ENCODE measurements at regions not wholly inside any gene's neighbourhood (a gene's known extent, or its start where the extent isn't known, plus 50 kb on each side); places are given as distances from the start of the nearest gene placed in this dataset.
"Not testable (repeated sequence)": the region's sequence is repeated elsewhere in the genome, so short reads cannot be mapped to it uniquely, and the experiment has no call there.

DNA sequence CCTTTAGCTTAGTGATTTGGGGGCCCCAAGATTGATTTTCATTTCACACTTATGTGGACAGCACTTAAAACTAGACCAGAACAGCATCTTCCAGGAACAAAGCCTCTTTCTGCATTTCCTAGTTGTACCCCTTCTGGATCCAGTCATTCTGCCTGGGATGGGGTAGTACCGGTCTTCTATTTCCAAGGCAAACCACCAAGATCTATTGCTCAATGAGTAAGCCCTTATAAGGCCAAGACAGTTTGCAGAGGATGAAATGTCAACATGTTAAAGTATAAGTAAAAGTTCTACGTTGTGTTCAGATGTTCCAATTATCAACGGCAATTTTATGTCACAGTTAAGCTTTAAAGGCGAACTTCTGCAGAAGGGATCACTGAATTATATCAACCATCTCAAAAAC is 106.9 kb upstream of the ZNF746 start:
- DNase-seq (ENCODE audit: low read depth), result no peak

DNA sequence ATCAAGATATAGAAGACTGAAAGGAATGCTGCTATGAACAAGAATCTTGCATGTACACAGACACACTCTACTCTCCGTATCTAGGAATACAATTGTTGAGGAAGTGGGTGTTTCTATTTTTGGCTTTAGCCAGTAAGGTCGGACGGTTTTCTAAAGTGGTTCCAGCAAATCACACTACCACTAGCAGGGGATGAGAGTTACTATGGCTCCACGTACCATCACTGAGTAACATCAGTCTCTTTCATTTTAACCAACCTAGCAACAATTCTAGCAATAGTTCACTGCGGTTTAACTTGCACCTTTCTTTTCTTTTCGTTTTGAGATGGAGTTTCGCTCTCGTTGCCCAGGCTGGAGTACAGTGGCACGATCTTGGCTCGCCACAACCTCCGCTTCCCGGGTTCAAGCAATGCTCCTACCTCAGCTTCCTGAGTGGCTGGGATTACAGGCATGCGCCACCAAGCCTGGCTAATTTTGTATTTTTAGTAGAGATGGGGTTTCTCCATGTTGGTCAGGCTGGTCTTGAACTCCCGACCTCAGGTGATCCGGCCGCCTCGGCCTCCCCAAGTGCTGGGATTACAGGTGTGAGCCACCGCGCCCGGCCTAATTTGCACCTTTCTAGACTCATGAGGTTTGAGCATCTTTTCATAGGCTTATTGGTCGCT is 103.2 kb upstream of the ZNF746 start:
- DNase-seq (ENCODE audit: low read depth), result not testable (repeated sequence)

GRCh38 chr7:149599636-149600206 is 102.1 kb upstream of the ZNF746 start:
- no peak for DNase-seq (ENCODE audit: low read depth)

DNA sequence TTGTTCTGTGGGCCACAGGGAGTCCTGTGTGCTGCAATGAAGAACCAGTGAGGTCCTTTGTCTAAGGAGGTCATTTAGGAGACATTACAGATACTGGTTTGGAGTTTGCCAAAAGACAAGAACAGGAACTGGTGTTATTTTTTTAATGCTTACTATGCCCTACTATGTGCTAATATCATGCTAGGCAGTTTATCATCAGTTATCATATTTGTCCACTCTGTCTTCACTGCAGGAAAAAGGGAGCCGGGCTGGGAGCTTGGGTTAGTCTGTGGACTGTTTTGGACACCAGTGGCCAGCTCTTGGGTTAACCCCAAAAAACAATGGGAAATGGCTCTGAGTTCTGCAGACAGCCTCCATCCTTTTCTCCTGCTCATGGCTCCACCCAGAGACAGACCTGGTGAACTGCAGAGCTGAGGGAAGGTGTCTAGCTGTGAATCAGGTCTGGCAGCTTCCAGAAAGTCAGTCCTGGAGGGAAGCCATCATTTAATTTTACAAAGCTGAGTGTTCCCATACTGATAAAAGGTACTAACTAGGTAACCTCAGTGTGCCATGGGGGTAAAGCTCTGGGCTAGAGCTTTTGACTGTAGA is 101.2 kb upstream of the ZNF746 start:
- DNase-seq (ENCODE audit: low read depth), result no peak

DNA sequence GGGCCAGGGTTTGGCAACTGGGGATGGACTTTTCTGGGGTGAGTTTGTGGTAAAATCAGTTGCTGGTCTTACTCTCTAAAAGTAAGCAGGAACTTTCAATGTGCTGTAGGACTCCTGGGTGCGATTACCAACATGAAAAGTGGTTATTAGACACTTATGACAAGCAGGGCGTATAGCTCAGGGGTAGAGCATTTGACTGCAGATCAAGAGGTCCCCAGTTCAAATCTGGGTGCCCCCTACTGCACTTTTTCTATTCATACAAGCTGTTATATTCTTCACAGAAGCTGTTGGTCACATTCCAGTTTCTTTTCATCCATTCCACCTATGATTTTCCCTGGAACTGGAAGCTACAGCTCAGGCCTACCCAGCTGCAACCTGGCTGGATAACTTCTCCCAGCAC is 100.2 kb upstream of the ZNF746 start:
- not testable (repeated sequence) for DNase-seq (ENCODE audit: low read depth)

- no peak for DNase-seq (ENCODE audit: low read depth)
These were observed 97.9 kb upstream of the ZNF746 start for GRCh38 chr7:149595541-149595940.

- DNase-seq (ENCODE audit: low read depth), result no peak
These were observed 97.5 kb upstream of the ZNF746 start for GRCh38 chr7:149595078-149595477.

DNA sequence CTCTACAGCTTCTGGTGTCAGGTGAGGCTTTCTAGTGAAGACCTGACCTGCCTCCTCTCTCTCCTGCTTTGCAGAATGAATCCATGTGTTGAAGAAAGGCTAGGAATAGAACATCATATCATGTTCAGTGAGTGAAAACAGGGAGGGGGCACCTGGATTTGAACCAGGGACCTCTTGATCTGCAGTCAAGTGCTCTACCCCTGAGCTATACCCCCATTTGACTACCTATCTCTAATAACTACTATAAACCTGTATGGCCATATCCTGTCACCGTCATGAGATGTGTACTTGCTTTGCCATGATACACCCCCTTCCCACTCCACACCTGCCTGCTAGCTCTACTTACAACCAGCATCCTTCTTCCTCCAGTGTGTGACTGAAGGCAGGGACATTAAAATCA is 91.3 kb upstream of the ZNF746 start:
- DNase-seq (ENCODE audit: low read depth), result no peak

- no peak for DNase-seq (ENCODE audit: low read depth)
These were observed 89.3 kb upstream of the ZNF746 start for GRCh38 chr7:149586646-149587645.

- no peak for DNase-seq (ENCODE audit: low read depth)
These were observed 86.9 kb upstream of the ZNF746 start for GRCh38 chr7:149584530-149584929.

- no peak for DNase-seq (ENCODE audit: low read depth)
These were observed 86.4 kb upstream of the ZNF746 start for GRCh38 chr7:149584009-149584408.

- DNase-seq (ENCODE audit: low read depth), result no peak
These were observed 82.7 kb upstream of the ZNF746 start for GRCh38 chr7:149580328-149580727.

GRCh38 chr7:149579365-149579764 is 81.8 kb upstream of the ZNF746 start:
- not testable (repeated sequence) for DNase-seq (ENCODE audit: low read depth)

- DNase-seq (ENCODE audit: low read depth), result not testable (repeated sequence)
These were observed 76.8 kb upstream of the ZNF746 start for GRCh38 chr7:149574428-149574827.

DNA sequence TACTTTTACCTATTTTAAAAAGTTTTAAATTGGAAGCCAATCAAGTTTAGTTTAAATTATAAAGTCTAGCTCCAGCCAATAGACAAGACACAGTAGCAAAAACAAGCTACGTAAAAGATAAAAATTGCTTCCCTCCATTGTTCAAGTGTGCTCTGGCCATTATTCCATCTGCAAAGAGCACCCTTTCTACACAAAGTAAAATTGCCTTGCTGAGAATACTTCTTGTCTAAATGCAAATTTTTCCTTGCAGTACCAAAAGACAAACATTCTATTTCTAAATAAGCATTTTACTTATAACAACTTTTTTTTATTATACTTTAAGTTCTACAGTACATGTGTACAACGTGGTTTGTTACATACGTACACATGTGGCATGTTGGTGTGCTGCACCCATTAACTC is 75.9 kb upstream of the ZNF746 start:
- no peak for DNase-seq (ENCODE audit: low read depth)

DNA sequence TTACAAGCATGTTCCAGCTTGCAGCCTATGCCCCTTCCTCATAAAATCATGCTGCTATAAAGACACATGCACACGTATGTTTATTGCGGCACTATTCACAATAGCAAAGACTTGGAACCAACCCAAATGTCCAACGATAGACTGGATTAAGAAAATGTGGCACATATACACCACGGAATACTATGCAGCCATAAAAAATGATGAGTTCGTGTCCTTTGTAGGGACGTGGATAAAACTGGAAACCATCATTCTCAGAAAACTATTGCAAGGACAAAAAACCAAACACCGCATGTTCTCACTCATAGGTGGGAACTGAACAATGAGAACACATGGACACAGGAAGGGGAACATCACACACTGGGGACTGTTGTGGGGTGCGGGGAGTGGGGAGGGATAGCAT is 75.3 kb upstream of the ZNF746 start:
- DNase-seq (ENCODE audit: low read depth), result not testable (repeated sequence)

DNA sequence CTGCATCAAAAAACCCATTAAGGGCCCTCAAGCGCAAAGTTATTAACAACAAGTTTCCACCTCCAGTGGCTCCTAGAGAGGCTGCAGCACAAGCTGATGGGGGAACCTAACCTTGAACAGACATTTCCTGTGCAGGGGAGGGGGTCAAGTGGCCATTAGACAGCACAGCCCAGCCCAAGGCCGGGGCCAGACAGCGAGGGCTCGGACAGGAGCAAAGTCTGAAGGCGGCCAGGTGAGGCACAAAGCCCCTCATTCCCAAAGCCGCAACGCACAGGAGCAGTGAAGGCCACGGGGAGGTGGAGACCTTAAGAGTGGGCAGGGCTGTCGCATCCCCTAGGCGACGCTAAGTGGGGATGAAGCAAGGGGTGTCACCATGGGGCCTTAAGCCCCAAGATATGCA is 73.2 kb upstream of the ZNF746 start:
- no peak for DNase-seq (ENCODE audit: low read depth)

GRCh38 chr7:149569726-149570422 is 72.3 kb upstream of the ZNF746 start:
- DNase-seq (ENCODE audit: low read depth), result no peak

DNA sequence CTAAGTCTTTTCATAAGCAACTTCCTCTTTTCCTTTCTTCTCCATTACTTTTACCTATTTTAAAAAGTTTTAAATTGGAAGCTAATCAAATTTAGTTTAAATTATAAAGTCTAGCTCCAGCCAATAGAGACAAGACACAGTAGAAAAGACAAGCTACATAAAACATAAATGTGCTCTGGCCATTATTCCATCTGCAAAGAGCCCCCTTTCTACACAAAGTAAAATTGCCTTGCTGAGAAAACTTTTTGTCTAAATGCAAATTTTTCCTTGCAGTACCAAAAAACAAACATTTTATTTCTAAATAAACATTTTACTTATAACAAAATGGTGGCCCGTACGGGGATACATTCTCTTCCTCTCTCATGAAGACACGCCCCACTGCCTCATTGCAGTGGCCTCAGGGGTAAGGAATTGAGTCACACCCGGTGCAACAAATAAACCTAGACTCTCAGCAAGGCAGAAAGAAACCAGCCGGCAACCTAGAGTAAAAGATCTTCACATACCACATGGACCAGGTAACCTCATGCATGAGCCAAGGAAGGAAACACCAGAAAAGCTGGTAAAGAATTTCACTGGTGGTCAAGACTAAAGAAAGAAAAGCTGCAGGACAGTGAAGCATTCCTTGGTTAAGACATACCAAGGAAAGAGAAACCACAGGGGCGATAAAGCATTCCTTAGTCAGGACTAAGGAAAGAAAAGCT is 71.6 kb upstream of the ZNF746 start:
- no peak for DNase-seq (ENCODE audit: low read depth)

DNA sequence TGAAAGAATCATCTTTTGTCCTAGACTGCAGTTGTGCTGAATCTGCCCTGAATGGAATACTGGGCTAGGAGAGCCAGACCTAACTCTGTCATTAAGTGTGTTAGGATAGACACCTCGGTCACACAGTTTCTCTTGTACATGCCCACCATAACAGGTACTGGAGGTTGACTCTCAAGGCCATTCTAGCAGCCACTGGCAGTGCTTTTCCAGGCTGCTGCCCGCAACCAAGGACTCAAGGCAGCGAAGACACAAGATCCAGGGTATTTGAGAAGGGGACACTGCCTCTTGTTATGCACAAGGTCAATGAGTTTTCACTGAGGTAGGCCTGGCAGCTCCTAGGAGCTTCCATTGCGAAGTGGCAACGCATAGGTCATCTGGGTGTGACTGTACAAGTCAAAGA is 70.6 kb upstream of the ZNF746 start:
- DNase-seq (ENCODE audit: low read depth), result no peak

GRCh38 chr7:149566103-149566502 is 68.5 kb upstream of the ZNF746 start:
- DNase-seq (ENCODE audit: low read depth), result no peak

DNA sequence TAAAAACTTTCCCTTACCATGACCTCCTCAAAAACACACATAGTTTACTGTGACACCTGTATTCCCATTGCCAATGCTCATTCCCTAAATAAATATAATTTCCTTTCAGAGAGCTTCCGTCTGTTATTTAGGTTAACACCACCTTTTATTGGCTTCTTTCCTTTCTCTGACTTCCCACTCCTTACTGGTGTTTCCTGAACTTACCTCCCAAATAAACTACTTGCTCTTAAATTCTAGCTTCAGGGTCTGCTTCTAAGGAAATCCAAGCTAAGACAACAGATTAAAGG is 67.4 kb upstream of the ZNF746 start:
- DNase-seq (ENCODE audit: low read depth), result no peak
